Keratinocyte (primary cell): ENCODE measurements at regions not wholly inside any gene's neighbourhood (a gene's known extent, or its start where the extent isn't known, plus 50 kb on each side); places are given as distances from the start of the nearest gene placed in this dataset.

ENCODE experiments used
- CTCF ChIP-seq, 3 experiments: IDR thresholded peaks in 1 of 3; conservative IDR thresholded peaks in 1 of 3; optimal IDR thresholded peaks in 1 of 3; 2 replicates in 2 of 3; 3 replicates in 1 of 3; pipeline versions ENCODE3 to v1.5.1; 2011; ENCODE audit warnings: low read length in 3 of 3, mild to moderate bottlenecking in 3 of 3, moderate library complexity in 2 of 3, control low read depth in 1 of 3, inconsistent platforms in 1 of 3; ENCODE audit not compliant: insufficient read depth in 2 of 3; ENCODE audit errors: extremely low read depth in 1 of 3
- EZH2 ChIP-seq: IDR thresholded peaks from one replicate; pipeline ENCODE4 v1.6.1; 2012; ENCODE audit warnings: inconsistent platforms, mild to moderate bottlenecking, low read length, moderate library complexity

GRCh38 chr6:1449896-1450295 lies 60.5 kb downstream of the FOXF2 start:
- TF ChIP-seq CTCF (optimal IDR thresholded peaks at IDR 0.05 in 1 of 3, IDR thresholded peaks at IDR 0.05 in 1 of 3, conservative IDR thresholded peaks at IDR 0.05 in 1 of 3; ENCODE audit: extremely low read depth in 1 of 3, insufficient read depth in 2 of 3, low read length in 3 of 3) (no peak), EZH2 (no peak)
